A673 (cell line): ENCODE measurements at regions not wholly inside any gene's neighbourhood (a gene's known extent, or its start where the extent isn't known, plus 50 kb on each side); places are given as distances from the start of the nearest gene placed in this dataset.

Experiments
- BruUV-seq: library from RNA; stranded (reverse); fragments of 400-500 nt; replicated peaks from 2 replicates; lab custom pipeline; 2021; lab: Mats Ljungman, UMichigan
- CTCF ChIA-PET: fragments of 300-600 bp; sonication (Branson Sonifier 250); formaldehyde crosslinking; loops from one replicate; lab custom pipeline; 2022; ENCODE audit warnings: antibody characterized with exemption; lab: Charles Lee
- POLR2A ChIA-PET: fragments of 300-600 bp; sonication (Branson Sonifier 250); formaldehyde crosslinking; loops from one replicate; lab custom pipeline; 2022; ENCODE audit warnings: antibody characterized with exemption; ENCODE audit not compliant: low non-redundant PET; lab: Charles Lee
- DNase-seq: peaks from one replicate; pipeline ENCODE4 v3.0.0-alpha.2; 2015; ENCODE audit warnings: low spot score
- H3K27ac ChIP-seq: fragments of 200-600 bp; sonication (generic); 2 replicates; pipeline ENCODE4 v1.5.1; 2016; ENCODE audit warnings: mixed run types, low read depth, mild to moderate bottlenecking, mixed read lengths, antibody characterized with exemption, low read length; ENCODE audit not compliant: poor library complexity, severe bottlenecking
- H3K27me3 ChIP-seq: fragments of 200-600 bp; sonication (generic); replicated peaks from 2 replicates; pipeline ENCODE4 v1.6.1; 2017; ENCODE audit warnings: mixed run types, low read depth, mild to moderate bottlenecking, mixed read lengths, antibody characterized with exemption, low read length; ENCODE audit not compliant: insufficient read depth, poor library complexity
- H3K36me3 ChIP-seq: fragments of 200-600 bp; sonication (generic); 2 replicates; pipeline ENCODE4 v1.6.1; 2016; ENCODE audit warnings: mixed run types, mild to moderate bottlenecking, mixed read lengths, antibody characterized with exemption, low read length; ENCODE audit not compliant: insufficient read depth, poor library complexity, severe bottlenecking
- H3K4me1 ChIP-seq: fragments of 200-600 bp; sonication (generic); 2 replicates; pipeline ENCODE4 v1.6.1; 2017; ENCODE audit warnings: mixed run types, mild to moderate bottlenecking, mixed read lengths, antibody characterized with exemption, low read length; ENCODE audit not compliant: insufficient read depth, poor library complexity, severe bottlenecking
- H3K4me3 ChIP-seq: fragments of 200-600 bp; sonication (generic); 2 replicates; pipeline ENCODE4 v1.5.1; 2016; ENCODE audit warnings: low read depth, mixed run types, mild to moderate bottlenecking, mixed read lengths, low read length; ENCODE audit not compliant: poor library complexity, severe bottlenecking
- H3K9me3 ChIP-seq: fragments of 200-600 bp; sonication (generic); 2 replicates; pipeline ENCODE4 v1.6.1; 2016; ENCODE audit warnings: mixed run types, low read depth, mild to moderate bottlenecking, mixed read lengths, antibody characterized with exemption, low read length; ENCODE audit not compliant: poor library complexity, severe bottlenecking
- CTCF ChIP-seq: fragments of 300-800, 200-600 bp; sonication (generic); conservative IDR thresholded peaks from 2 replicates; pipeline ENCODE4 v1.5.1; 2017; ENCODE audit warnings: low read depth, mild to moderate bottlenecking, antibody characterized with exemption, low read length, moderate library complexity, mixed read lengths
- EZH2 ChIP-seq: fragments of 200-600 bp; sonication (generic); IDR thresholded peaks from 2 replicates; pipeline ENCODE4 v1.6.1; 2017; ENCODE audit warnings: borderline replicate concordance, low read depth, mild to moderate bottlenecking, mixed read lengths, antibody characterized with exemption, low read length; ENCODE audit not compliant: poor library complexity, severe bottlenecking
- intact Hi-C: fragments of 100-400 bp; cut with micrococcal nuclease; formaldehyde crosslinking; loops from one replicate; pipeline ENCODE4 v1.10.0; 2022; ENCODE audit not compliant: unreplicated experiment

DNA sequence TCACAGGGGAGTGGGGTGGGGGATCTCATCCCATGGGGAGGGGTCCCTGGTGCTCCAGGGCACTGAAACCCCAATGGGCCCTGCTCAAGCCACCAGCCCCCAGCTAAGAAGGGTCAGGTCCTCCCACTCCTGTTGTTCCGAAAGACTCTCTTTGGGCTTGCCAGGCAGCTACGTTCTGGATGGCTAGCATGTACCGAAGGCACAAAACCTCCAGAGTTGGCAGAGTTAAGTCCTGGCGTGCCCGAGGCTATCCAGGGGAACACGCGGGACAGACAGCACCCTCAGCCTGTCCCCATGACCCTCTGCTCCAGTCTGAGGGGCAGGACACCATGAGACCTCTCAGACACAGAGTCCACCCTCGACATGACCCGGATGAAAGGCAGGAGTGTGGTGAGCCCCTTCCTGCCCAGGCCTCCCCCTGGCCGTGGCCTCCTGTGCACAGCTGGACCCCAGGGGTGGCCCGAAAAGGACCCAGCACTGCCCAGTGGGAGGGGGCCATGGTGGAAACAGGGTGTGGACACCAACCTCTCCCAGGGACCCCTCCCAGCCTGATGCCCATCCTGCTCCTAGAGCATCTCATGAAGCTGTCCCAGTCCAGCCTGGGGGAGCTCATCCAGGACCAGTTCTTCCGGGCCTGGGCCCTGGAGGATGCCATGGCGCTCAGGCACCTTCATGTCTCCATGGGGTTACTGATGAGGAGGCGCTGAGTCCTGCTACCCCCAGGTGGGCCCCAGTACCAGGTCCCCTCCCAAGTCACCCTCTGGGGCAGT is 53.0 kb upstream of the TPM4 start:
- no peak for DNase-seq

GRCh38 chr19:16024266-16025107 is 51.8 kb upstream of the TPM4 start:
- H3K4me3 ChIP-seq, result no peak overlapping the region
- ChIA-PET CTCF (interaction anchor here (1.2 kb wide), 1 partner anchor 14 kb away, joined by 3 read pairs; no protein-coding TSS in a partner anchor), POLR2A (no interaction called here)
- no peaks in the 10 kb centered on the region for H3K36me3 ChIP-seq
- peaks cover 9% of the 10 kb centered on the region for H3K27me3 ChIP-seq
- no TSS peak for BruUV-seq
- no peak for TF ChIP-seq CTCF
- TF ChIP-seq EZH2, result no peak
- no peaks in the 10 kb centered on the region for H3K4me1 ChIP-seq
- no peaks in the 10 kb centered on the region for H3K9me3 ChIP-seq
- H3K27ac ChIP-seq, result no peak overlapping the region
- DNase-seq, result no peak
- intact Hi-C loops, result no loop called here

More for the DNA sequence above, 53.0 kb upstream of the TPM4 start:
- Histone ChIP-seq H3K27ac (no peak overlapping the region), H3K4me1 (no peaks in the 10 kb centered on the region), H3K4me3 (no peak overlapping the region), H3K9me3 (no peaks in the 10 kb centered on the region), H3K27me3 (peaks cover 9% of the 10 kb centered on the region), H3K36me3 (no peaks in the 10 kb centered on the region)
- no TSS peak for BruUV-seq
- intact Hi-C loops, result no loop called here
- ChIA-PET CTCF (no interaction called here), POLR2A (no interaction called here)
- TF ChIP-seq EZH2 (no peak), CTCF (no peak)

DNA sequence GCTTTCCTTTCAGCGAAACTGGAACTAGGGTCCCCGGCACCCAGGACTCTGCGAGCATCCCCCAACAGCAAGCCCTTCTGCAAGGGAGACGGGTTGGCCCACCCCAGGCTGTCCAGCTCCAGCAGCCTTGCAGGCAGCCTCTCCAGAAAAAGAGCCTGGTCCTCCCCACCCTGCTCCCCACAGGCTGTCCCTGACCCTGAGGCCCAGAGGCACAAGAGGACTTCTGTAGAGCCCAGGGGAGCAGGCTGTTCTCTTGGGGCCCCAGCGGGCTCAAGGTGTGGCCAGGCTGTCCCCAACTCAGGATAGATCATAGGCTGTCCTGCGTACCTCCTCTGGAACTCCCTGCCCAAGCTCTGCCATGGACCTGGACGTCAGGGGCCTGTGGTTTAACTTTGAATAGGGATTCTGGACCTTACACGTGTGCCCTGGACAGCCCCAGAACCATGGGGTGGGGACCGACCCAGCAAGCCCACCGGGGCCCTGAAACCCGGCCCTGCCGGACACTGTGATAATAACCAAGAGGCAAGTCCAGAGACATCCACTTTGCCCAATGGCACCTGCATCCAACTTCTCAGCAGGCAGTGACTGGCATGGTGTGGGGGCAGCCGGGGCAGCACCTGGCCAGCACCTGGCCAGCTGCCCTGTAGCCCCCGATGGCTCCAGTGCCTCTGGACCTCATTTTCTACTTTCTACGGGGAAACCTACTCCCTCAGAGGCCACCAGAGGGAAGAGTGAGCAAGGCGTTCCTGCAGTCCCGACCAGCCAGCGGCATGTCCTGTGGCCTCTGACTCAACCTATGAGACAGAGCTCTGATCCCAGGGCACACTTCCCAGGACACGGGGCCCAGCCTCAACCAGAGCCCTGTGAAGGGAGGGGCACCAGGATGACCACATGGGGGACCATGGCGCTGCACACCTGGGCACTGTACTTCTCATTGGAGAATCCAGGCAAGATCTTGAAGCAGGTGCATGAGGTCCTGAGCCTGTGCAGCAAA is 50.9 kb upstream of the TPM4 start:
- BruUV-seq, result no TSS peak

More for the DNA sequence above, 50.9 kb upstream of the TPM4 start:
- Histone ChIP-seq H3K4me1 (no peaks in the 10 kb centered on the region), H3K4me3 (no peak overlapping the region), H3K36me3 (no peaks in the 10 kb centered on the region), H3K27me3 (peaks cover 9% of the 10 kb centered on the region), H3K9me3 (no peaks in the 10 kb centered on the region), H3K27ac (no peak overlapping the region)
- intact Hi-C loops, result no loop called here
- ChIA-PET CTCF (interaction anchor here (1.0 to 1.2 kb wide), 2 partner anchors 15 to 934 kb away, joined by 3 read pairs; no protein-coding TSS in a partner anchor), POLR2A (no interaction called here)
- TF ChIP-seq EZH2, result no peak
- no peak for TF ChIP-seq CTCF
- no peak for DNase-seq
